ENCODE measurements at regions not wholly inside any gene's neighbourhood (a gene's known extent, or its start where the extent isn't known, plus 50 kb on each side); places are given as distances from the start of the nearest gene placed in this dataset.

- no peak for TF ChIP-seq CTCF (IDR thresholded peaks at IDR 0.05)
- TF ChIP-seq POLR2A (IDR thresholded peaks at IDR 0.05) = no peak
These were observed 253.0 kb upstream of the NSMCE3 start for GRCh38 chr15:29522373-29523276.
